NB4 (cell line): ENCODE measurements at regions not wholly inside any gene's neighbourhood (a gene's known extent, or its start where the extent isn't known, plus 50 kb on each side); places are given as distances from the start of the nearest gene placed in this dataset.

Experiments used
- DNase-seq: peaks from one replicate; pipeline ENCODE4 v3.0.0; 2010; ENCODE audit warnings: low read depth
- H3K4me3 ChIP-seq: one replicate; pipeline ENCODE4 v1.5.1; 2011; ENCODE audit warnings: mild to moderate bottlenecking, low read depth, low read length, moderate library complexity
- MYC ChIP-seq: IDR thresholded peaks from 2 replicates; pipeline ENCODE4 v1.6.1; 2011; ENCODE audit warnings: low read depth, low read length
- POLR2A ChIP-seq: IDR thresholded peaks from 2 replicates; pipeline ENCODE4 v1.6.1; 2011; ENCODE audit warnings: mild to moderate bottlenecking; ENCODE audit not compliant: insufficient read length; ENCODE audit errors: extremely low read depth
- TF ChIP-seq, protein P1 (sequence below): IDR thresholded peaks from one replicate; pipeline ENCODE4 v1.5.1; 2012; ENCODE audit warnings: low read depth, low read length
- TF ChIP-seq, protein P2 (sequence below): IDR thresholded peaks from 2 replicates; pipeline ENCODE4 v1.6.1; 2011; ENCODE audit warnings: low read depth, low read length

- H3K4me3 ChIP-seq: no peak overlapping the region
- DNase-seq: no peak
- TF ChIP-seq MYC (no peak), POLR2A (no peak)
- TF ChIP-seq, protein P1, sequence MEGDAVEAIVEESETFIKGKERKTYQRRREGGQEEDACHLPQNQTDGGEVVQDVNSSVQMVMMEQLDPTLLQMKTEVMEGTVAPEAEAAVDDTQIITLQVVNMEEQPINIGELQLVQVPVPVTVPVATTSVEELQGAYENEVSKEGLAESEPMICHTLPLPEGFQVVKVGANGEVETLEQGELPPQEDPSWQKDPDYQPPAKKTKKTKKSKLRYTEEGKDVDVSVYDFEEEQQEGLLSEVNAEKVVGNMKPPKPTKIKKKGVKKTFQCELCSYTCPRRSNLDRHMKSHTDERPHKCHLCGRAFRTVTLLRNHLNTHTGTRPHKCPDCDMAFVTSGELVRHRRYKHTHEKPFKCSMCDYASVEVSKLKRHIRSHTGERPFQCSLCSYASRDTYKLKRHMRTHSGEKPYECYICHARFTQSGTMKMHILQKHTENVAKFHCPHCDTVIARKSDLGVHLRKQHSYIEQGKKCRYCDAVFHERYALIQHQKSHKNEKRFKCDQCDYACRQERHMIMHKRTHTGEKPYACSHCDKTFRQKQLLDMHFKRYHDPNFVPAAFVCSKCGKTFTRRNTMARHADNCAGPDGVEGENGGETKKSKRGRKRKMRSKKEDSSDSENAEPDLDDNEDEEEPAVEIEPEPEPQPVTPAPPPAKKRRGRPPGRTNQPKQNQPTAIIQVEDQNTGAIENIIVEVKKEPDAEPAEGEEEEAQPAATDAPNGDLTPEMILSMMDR: no peak
- TF ChIP-seq, protein P2, sequence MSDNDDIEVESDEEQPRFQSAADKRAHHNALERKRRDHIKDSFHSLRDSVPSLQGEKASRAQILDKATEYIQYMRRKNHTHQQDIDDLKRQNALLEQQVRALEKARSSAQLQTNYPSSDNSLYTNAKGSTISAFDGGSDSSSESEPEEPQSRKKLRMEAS: no peak
Measured at GRCh38 chr18:24754583-24755253, 294.3 kb downstream of the HRH4 start.

GRCh38 chr18:24756385-24756784 is 295.9 kb downstream of the HRH4 start:
- no peak for DNase-seq
- TF ChIP-seq, protein P1: no peak
- no peak for TF ChIP-seq POLR2A
- no peak for TF ChIP-seq MYC
- TF ChIP-seq, protein P2: no peak
- no peak overlapping the region for H3K4me3 ChIP-seq

DNA sequence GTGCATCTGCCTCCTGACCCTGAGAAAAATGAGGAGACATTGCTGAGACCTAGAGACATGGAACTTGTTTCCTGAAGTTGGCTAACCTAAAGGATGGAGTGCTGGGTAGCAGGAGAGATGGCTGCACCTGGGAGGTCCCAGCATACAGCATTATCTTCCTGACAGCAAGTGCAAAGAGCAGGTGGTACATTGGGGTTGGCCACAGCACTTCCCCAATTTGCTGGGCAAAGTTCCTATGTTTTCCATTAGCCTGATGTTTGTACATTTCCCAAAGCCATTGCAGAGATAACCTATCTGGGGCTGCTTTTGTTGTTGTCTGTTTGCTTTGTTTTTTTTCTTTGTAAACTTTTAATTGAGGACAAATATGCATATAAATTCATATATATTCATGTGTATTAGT is 296.7 kb downstream of the HRH4 start:
- no peak overlapping the region for H3K4me3 ChIP-seq
- TF ChIP-seq, protein P1: no peak
- TF ChIP-seq, protein P2: no peak
- TF ChIP-seq MYC: no peak
- no peak for TF ChIP-seq POLR2A
- no peak for DNase-seq

GRCh38 chr18:24761765-24762164 is 301.3 kb downstream of the HRH4 start:
- no peak for DNase-seq
- TF ChIP-seq, protein P1: no peak
- no peak for TF ChIP-seq POLR2A
- no peak for TF ChIP-seq MYC
- TF ChIP-seq, protein P2: no peak
- no peak overlapping the region for H3K4me3 ChIP-seq

DNA sequence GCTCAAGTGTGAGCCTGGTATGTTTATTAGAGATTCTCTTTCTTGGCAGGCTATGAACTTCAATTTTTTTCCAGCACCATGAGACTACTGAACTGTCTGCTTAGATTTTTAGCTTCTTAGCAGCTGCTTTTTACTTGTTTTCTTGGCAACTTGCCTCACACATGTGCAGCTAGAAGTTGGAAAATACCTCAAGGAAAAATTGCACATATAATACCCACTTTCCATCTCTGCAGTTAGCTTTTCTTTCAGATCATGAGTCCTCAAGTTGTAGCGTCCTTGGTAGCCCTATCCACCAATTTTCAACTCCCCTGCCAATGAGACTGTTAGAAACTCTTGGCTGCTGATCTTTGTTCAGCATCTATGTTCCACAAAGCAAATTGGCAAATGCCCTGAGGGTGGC is 302.1 kb downstream of the HRH4 start:
- no peak for DNase-seq
- no peak for TF ChIP-seq MYC
- TF ChIP-seq, protein P1: no peak
- TF ChIP-seq, protein P2: no peak
- no peak overlapping the region for H3K4me3 ChIP-seq
